HG03565 (cell line): ENCODE measurements at regions not wholly inside any gene's neighbourhood (a gene's known extent, or its start where the extent isn't known, plus 50 kb on each side); places are given as distances from the start of the nearest gene placed in this dataset.
A peak's percentile ranks its signal among the peaks of the same experiment; 100 is the strongest.

ENCODE experiments used
- ATAC-seq: cut with Tn5 transposase; IDR thresholded peaks from one replicate; pipeline ENCODE4 v1.9.1; 2021; ENCODE audit warnings: mild to moderate bottlenecking, moderate library complexity; ENCODE audit not compliant: unreplicated experiment

- no peak for ATAC-seq
Observed at GRCh38 chr15:70556779-70557178, 206.6 kb downstream of the UACA start.

GRCh38 chr15:70556151-70556741 is 207.1 kb downstream of the UACA start:
- no peak for ATAC-seq

- no peak for ATAC-seq
Observed at GRCh38 chr15:70555713-70556112, 207.6 kb downstream of the UACA start.

- ATAC-seq: no peak
Observed at GRCh38 chr15:70547846-70548487, 215.4 kb downstream of the UACA start.

- ATAC-seq: no peak
Observed at GRCh38 chr15:70545526-70545925, 217.8 kb downstream of the UACA start.

- ATAC-seq: no peak
Observed at GRCh38 chr15:70541511-70541910, 221.8 kb downstream of the UACA start.

GRCh38 chr15:70539912-70540530 is 223.3 kb downstream of the UACA start:
- ATAC-seq: no peak

- ATAC-seq: no peak
Observed at GRCh38 chr15:70539409-70539808, 223.9 kb downstream of the UACA start.

GRCh38 chr15:70538278-70538677 is 225.1 kb downstream of the UACA start:
- ATAC-seq: no peak

- ATAC-seq: no peak
Observed at GRCh38 chr15:70535955-70536338, 227.4 kb downstream of the UACA start.

- no peak for ATAC-seq
Observed at GRCh38 chr15:70535071-70535954, 228.0 kb downstream of the UACA start.

- no peak for ATAC-seq
Observed at GRCh38 chr15:70533931-70534742, 229.2 kb downstream of the UACA start.

GRCh38 chr15:70532531-70533186 is 230.7 kb downstream of the UACA start:
- ATAC-seq: no peak

- no peak for ATAC-seq
Observed at GRCh38 chr15:70531576-70531975, 231.8 kb downstream of the UACA start.

- no peak for ATAC-seq
Observed at GRCh38 chr15:70530906-70531305, 232.5 kb downstream of the UACA start.

GRCh38 chr15:70530503-70530902 is 232.9 kb downstream of the UACA start:
- ATAC-seq: no peak

GRCh38 chr15:70530017-70530499 is 233.3 kb downstream of the UACA start:
- no peak for ATAC-seq

- no peak for ATAC-seq
Observed at GRCh38 chr15:70528816-70529215, 234.5 kb downstream of the UACA start.

GRCh38 chr15:70528270-70528706 is 235.1 kb downstream of the UACA start:
- peak; percentile 73 for ATAC-seq

- no peak for ATAC-seq
Observed at GRCh38 chr15:70526974-70527325, 236.4 kb downstream of the UACA start.
